ENCODE measurements at regions not wholly inside any gene's neighbourhood (a gene's known extent, or its start where the extent isn't known, plus 50 kb on each side); places are given as distances from the start of the nearest gene placed in this dataset.

DNA sequence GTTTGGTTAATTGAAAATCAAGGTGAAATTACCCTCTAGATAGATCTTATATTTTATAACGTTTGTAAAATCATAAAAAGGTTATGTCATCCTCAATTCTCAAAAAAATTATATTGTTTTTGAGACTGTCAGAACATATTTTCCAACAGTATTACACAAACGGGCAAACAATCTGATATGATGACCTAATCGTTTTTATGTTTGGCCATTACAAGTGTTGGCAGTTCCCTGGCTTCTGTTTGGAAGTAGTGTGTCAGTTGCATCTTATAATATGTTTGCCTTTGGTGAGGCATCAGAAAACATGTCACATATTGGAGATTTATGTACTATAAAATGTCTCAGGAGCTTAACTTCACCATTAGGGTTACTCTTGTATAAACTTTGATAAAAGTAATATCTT lies 308.1 kb upstream of the EPHA7 start:
- TF ChIP-seq, protein P1, sequence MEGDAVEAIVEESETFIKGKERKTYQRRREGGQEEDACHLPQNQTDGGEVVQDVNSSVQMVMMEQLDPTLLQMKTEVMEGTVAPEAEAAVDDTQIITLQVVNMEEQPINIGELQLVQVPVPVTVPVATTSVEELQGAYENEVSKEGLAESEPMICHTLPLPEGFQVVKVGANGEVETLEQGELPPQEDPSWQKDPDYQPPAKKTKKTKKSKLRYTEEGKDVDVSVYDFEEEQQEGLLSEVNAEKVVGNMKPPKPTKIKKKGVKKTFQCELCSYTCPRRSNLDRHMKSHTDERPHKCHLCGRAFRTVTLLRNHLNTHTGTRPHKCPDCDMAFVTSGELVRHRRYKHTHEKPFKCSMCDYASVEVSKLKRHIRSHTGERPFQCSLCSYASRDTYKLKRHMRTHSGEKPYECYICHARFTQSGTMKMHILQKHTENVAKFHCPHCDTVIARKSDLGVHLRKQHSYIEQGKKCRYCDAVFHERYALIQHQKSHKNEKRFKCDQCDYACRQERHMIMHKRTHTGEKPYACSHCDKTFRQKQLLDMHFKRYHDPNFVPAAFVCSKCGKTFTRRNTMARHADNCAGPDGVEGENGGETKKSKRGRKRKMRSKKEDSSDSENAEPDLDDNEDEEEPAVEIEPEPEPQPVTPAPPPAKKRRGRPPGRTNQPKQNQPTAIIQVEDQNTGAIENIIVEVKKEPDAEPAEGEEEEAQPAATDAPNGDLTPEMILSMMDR (IDR thresholded peaks at IDR 0.05; ENCODE audit: unreplicated experiment), result no peak
- Mint-ChIP-seq H3K9me3 (no peaks in the 10 kb centered on the region), H3K4me3 (no peak overlapping the region), H3K27me3 (ENCODE audit: low read depth) (no peaks in the 10 kb centered on the region), H3K4me1 (no peaks in the 10 kb centered on the region), H3K27ac (no peak overlapping the region), H3K36me3 (no peaks in the 10 kb centered on the region)
- no peak for DNase-seq (ENCODE audit: low spot score in 2 of 2, unreplicated experiment in 2 of 2)

DNA sequence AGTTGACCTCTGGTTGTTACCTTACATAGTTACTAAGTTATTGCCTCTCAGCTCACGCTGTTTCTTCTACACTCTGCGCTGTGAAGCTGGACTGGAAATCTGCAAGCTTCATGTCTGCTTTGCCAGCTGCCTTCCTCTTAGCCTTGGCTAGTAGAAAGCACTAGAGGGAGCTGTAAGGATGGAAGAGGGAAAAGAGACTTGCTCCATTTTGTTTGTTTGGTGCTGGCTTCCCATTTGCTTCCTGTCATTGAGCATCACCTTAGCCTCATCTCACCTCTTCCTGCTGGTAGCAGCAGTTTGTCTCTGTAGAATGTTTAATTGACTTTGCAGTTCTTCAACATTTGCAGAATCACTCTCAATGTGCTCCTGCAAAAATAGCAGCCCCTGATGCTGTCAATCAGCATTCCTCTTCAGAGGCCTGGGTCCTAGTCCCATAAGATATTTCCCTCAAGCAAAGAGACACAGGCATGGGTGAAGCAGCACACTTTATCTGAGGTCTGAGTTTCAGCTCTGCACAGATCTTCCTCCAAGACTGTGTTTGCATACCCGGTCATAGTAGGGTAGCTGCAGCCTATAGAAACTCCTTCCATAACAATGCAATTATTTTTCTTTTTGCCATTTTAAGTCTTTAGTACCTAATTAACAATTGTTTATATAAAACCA lies 302.2 kb upstream of the EPHA7 start:
- no peak for DNase-seq (ENCODE audit: low spot score in 2 of 2, unreplicated experiment in 2 of 2)
- no peak overlapping the region for H3K4me3 Mint-ChIP-seq
- H3K27me3 Mint-ChIP-seq (ENCODE audit: low read depth), result no peaks in the 10 kb centered on the region
- peaks cover 3% of the 10 kb centered on the region for H3K9me3 Mint-ChIP-seq
- no peaks in the 10 kb centered on the region for H3K4me1 Mint-ChIP-seq
- no peak overlapping the region for H3K27ac Mint-ChIP-seq
- H3K36me3 Mint-ChIP-seq, result no peaks in the 10 kb centered on the region
- TF ChIP-seq, protein P1 (IDR thresholded peaks at IDR 0.05; ENCODE audit: unreplicated experiment), result no peak

- no peaks in the 10 kb centered on the region for H3K4me1 Mint-ChIP-seq
- DNase-seq (ENCODE audit: low spot score in 2 of 2, unreplicated experiment in 2 of 2), result no peak
- TF ChIP-seq, protein P1 (IDR thresholded peaks at IDR 0.05; ENCODE audit: unreplicated experiment), result no peak
- no peak overlapping the region for H3K4me3 Mint-ChIP-seq
- H3K36me3 Mint-ChIP-seq, result no peaks in the 10 kb centered on the region
- H3K9me3 Mint-ChIP-seq, result peaks cover 46% of the 10 kb centered on the region
- no peak overlapping the region for H3K27ac Mint-ChIP-seq
- no peaks in the 10 kb centered on the region for H3K27me3 Mint-ChIP-seq (ENCODE audit: low read depth)
These were observed 294.6 kb upstream of the EPHA7 start for GRCh38 chr6:93713974-93714373.

DNA sequence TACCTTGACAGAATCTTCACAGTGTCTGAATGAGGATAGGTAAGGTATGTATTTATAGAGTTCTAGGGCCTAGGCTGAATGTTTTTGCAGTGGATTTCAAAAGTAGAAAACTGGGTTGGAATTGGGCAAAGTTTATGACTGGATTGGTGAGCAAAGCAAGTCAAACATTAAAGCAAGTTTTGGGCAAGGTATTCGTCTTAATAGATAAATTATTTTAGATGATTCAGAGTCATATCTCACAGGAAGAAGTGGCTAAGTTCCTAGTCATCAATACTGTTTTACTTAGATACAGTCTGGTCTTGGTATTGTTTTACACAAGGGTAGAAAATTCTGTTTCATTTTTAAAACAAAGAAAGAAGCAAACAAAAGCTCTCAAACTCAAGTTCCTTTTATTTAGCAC lies 284.1 kb upstream of the EPHA7 start:
- Mint-ChIP-seq H3K27me3 (ENCODE audit: low read depth) (no peaks in the 10 kb centered on the region), H3K4me3 (no peak overlapping the region), H3K4me1 (no peaks in the 10 kb centered on the region), H3K27ac (no peak overlapping the region), H3K9me3 (peaks cover 19% of the 10 kb centered on the region), H3K36me3 (peaks cover 6% of the 10 kb centered on the region)
- DNase-seq (ENCODE audit: low spot score in 2 of 2, unreplicated experiment in 2 of 2), result no peak
- TF ChIP-seq, protein P1 (IDR thresholded peaks at IDR 0.05; ENCODE audit: unreplicated experiment), result no peak

DNA sequence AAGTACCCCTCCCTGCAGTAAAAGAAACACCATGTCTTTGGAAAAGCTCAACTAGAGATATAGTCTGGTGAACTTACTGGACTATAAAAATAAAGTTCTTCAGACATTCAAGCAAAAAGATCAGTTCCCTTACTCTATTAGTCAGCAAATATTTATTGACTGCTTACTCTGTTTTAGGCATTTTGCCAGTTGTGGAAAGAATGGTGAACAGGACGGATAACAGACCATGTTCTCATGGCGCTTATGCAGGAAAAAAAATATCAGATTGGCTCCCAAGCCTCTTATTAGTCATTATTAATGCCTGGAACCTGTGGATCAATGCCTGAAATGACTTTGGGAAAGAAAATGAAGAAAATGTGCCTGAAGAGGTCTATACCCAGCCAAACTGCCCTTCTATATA lies 282.2 kb upstream of the EPHA7 start:
- Mint-ChIP-seq H3K4me1 (no peaks in the 10 kb centered on the region), H3K4me3 (no peak overlapping the region), H3K27me3 (ENCODE audit: low read depth) (no peaks in the 10 kb centered on the region), H3K27ac (no peak overlapping the region), H3K9me3 (peaks cover 6% of the 10 kb centered on the region), H3K36me3 (no peaks in the 10 kb centered on the region)
- TF ChIP-seq, protein P1 (IDR thresholded peaks at IDR 0.05; ENCODE audit: unreplicated experiment), result no peak
- no peak for DNase-seq (ENCODE audit: low spot score in 2 of 2, unreplicated experiment in 2 of 2)

DNA sequence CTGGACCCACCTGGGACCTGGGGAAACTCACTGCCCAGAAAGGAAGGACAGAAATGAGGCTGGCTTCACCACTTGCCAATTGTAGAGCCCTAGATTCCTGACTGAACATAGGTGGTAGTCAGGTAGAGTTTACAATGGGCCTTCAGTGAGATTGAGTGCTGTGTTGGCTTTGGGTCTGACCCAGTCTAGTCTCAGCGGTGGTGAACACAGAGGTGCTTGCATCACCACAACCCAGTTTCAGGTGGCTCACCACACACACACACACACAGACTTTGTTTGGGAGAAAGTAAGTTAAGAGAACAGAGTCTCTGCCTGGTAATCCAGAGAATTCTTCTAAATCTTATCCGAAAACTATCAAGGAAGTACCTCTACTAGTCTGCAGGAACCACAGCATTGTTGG lies 266.1 kb upstream of the EPHA7 start:
- Mint-ChIP-seq H3K27ac (no peak overlapping the region), H3K36me3 (no peaks in the 10 kb centered on the region), H3K9me3 (peaks cover 7% of the 10 kb centered on the region), H3K4me1 (no peaks in the 10 kb centered on the region), H3K4me3 (no peak overlapping the region), H3K27me3 (ENCODE audit: low read depth) (no peaks in the 10 kb centered on the region)
- TF ChIP-seq, protein P1 (IDR thresholded peaks at IDR 0.05; ENCODE audit: unreplicated experiment), result no peak
- DNase-seq (ENCODE audit: low spot score in 2 of 2, unreplicated experiment in 2 of 2), result no peak
